ENCODE measurements at regions not wholly inside any gene's neighbourhood (a gene's known extent, or its start where the extent isn't known, plus 50 kb on each side); places are given as distances from the start of the nearest gene placed in this dataset.

DNA sequence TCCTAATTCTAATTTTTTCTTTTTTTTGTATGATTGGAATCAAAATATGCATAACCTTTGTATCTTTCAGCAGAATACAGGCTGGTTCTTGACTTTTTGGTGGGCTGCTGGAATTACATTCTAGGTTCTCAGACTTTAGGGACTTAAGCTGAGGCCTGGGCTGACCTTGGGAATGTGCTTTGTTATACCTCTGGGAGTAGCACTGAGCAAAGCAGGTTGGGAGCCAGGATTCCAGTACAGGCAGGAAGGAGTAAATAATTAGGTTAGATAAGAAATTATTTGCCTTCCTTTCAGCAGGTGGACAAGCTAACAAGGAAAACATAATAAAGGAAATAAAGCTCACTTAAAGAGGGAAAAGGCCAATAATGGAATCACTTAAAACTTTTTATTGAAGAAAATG lies 49.9 kb upstream of the SLC4A4 start:
- H3K36me3 ChIP-seq (replicated peaks; ENCODE audit: insufficient read depth, low read depth), result no peaks in the 10 kb centered on the region
- no peak overlapping the region for H3K4me2 ChIP-seq
- no peaks in the 10 kb centered on the region for H4K20me1 ChIP-seq (ENCODE audit: insufficient read depth, poor library complexity, severe bottlenecking)
- H3K4me1 ChIP-seq (ENCODE audit: insufficient read depth), result peaks cover 6% of the 10 kb centered on the region
- no peak overlapping the region for H2AFZ ChIP-seq
- peak; percentile 31 for DNase-seq (ENCODE audit: low spot score)
- TF ChIP-seq EZH2 (IDR thresholded peaks at IDR 0.05; ENCODE audit: borderline replicate concordance), result no peak
- TF ChIP-seq, protein P1, sequence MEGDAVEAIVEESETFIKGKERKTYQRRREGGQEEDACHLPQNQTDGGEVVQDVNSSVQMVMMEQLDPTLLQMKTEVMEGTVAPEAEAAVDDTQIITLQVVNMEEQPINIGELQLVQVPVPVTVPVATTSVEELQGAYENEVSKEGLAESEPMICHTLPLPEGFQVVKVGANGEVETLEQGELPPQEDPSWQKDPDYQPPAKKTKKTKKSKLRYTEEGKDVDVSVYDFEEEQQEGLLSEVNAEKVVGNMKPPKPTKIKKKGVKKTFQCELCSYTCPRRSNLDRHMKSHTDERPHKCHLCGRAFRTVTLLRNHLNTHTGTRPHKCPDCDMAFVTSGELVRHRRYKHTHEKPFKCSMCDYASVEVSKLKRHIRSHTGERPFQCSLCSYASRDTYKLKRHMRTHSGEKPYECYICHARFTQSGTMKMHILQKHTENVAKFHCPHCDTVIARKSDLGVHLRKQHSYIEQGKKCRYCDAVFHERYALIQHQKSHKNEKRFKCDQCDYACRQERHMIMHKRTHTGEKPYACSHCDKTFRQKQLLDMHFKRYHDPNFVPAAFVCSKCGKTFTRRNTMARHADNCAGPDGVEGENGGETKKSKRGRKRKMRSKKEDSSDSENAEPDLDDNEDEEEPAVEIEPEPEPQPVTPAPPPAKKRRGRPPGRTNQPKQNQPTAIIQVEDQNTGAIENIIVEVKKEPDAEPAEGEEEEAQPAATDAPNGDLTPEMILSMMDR (IDR thresholded peaks at IDR 0.05; ENCODE audit: poor library complexity), result no peak
- TF ChIP-seq EZH2phosphoT487 (IDR thresholded peaks at IDR 0.05; ENCODE audit: low read depth, severe bottlenecking, unreplicated experiment), result no peak
- no peak overlapping the region for H3K4me3 ChIP-seq
- no peaks in the 10 kb centered on the region for H3K9me2 ChIP-seq (replicated peaks; ENCODE audit: insufficient read depth)
- H3K79me2 ChIP-seq, result no peaks in the 10 kb centered on the region
- no peak overlapping the region for H3K27ac ChIP-seq
- H3K9me3 ChIP-seq (ENCODE audit: low read depth), result no peaks in the 10 kb centered on the region
- no peaks in the 10 kb centered on the region for H3K27me3 ChIP-seq
